ENCODE measurements at regions not wholly inside any gene's neighbourhood (a gene's known extent, or its start where the extent isn't known, plus 50 kb on each side); places are given as distances from the start of the nearest gene placed in this dataset.

- ChIA-PET POLR2A (no interaction called here), CTCF (interaction anchor here (1.1 to 1.2 kb wide), 3 partner anchors 7 to 20 kb away, joined by 3 read pairs; no protein-coding TSS in a partner anchor)
- no peak for TF ChIP-seq CTCF (IDR thresholded peaks at IDR 0.05; ENCODE audit: control extremely low read depth, extremely low read depth, low read depth, missing control alignments)
Observed at GRCh38 chr3:154061001-154061370, 60.2 kb upstream of the ARHGEF26 start.

GRCh38 chr3:154062513-154062912 is 58.7 kb upstream of the ARHGEF26 start:
- no peak for TF ChIP-seq CTCF (IDR thresholded peaks at IDR 0.05; ENCODE audit: control extremely low read depth, extremely low read depth, low read depth, missing control alignments)
- ChIA-PET CTCF (interaction anchor here (0.6 kb wide), 1 partner anchor 15 kb away, joined by 3 read pairs; no protein-coding TSS in a partner anchor), POLR2A (no interaction called here)
- DNase-seq (ENCODE audit: extremely low spot score), result no peak

More at GRCh38 chr3:154061001-154061370, 60.2 kb upstream of the ARHGEF26 start:
- no peak for DNase-seq (ENCODE audit: extremely low spot score)

- TF ChIP-seq CTCF (IDR thresholded peaks at IDR 0.05; ENCODE audit: control extremely low read depth, extremely low read depth, low read depth, missing control alignments), result no peak
- POLR2A ChIA-PET, result no interaction called here
- CTCF ChIA-PET, result no interaction called here
- no peak for DNase-seq (ENCODE audit: extremely low spot score)
Observed at GRCh38 chr3:154071146-154071545, 50.0 kb upstream of the ARHGEF26 start.
